HG03442 (cell line): ENCODE measurements at regions not wholly inside any gene's neighbourhood (a gene's known extent, or its start where the extent isn't known, plus 50 kb on each side); places are given as distances from the start of the nearest gene placed in this dataset.
"Not testable (repeated sequence)": the region's sequence is repeated elsewhere in the genome, so short reads cannot be mapped to it uniquely, and the experiment has no call there.

ENCODE experiments used
- ATAC-seq: cut with Tn5 transposase; IDR thresholded peaks from one replicate; pipeline ENCODE4 v1.9.1; 2021; ENCODE audit warnings: mild to moderate bottlenecking, moderate library complexity; ENCODE audit not compliant: unreplicated experiment

DNA sequence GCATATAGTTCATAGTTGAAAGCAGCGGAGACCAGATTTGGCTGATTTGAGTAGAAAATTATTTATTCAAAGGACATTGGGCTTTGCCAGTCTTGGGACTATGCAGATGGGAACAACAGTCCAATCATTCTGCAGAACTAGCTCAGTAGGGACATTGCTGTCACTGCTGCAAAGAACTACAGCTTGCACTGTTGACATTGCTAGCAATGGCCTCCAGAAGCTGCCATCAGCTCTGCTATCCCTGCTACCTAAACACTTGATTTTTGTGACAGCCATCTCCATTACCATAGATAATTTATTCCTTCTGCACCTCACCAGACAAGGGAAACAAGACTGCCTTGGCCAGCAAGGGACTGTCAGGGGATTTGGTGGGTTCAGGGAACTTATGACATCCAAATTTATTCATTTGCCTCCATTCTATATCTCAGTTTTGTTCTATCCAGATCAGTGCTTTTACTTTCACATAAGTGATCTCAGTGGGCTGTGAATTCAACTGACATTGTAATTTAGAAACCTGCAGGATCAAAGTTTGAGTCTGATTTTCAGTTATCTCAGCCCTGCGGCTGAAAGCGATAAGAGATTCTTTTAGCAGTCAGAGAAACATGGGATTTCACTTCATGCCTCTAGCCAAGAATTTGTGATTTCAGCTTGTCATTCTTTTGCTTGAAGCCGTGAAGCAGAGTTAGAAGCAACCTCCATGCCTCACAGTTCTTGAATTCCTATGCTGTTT lies 136.7 kb upstream of the FBXO33 start:
- ATAC-seq = peak; percentile 59

DNA sequence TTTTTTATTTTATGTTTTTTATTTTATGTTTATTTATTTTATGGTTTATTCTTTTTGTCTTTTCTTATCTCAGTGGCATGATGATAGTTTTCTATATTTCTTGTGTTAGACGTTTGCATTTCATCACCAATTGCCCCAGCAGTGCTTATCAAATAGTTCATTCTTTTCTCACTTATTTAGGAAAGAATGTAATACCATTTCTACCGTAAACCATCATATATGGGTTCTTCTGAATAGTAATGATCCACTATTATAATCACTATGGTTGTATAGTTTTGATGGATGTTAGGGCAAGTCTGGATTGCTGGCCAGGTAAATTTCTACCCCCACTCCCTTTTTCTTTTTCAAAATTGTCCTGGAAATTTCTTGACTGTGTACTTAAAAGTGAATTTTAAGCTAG lies 134.6 kb upstream of the FBXO33 start:
- no peak for ATAC-seq

DNA sequence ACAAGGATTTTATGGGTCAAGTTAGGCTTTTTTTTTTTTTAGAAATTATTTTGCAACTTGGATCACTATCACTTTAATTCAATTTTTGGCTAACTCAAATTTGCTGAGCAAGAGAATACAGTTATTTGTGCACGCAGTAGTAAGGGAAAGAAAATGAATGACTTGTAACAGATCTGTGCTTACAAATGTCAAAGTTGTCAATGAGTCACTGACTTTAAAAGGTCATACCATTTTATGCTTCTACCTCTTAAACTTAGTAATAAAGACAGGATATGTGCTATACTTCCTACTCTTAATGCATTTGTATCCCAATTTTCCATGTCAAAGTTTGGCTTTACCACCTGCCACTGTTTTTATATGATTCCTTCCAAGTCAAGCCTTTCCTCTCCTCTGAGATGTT lies 131.1 kb upstream of the FBXO33 start:
- ATAC-seq = no peak

DNA sequence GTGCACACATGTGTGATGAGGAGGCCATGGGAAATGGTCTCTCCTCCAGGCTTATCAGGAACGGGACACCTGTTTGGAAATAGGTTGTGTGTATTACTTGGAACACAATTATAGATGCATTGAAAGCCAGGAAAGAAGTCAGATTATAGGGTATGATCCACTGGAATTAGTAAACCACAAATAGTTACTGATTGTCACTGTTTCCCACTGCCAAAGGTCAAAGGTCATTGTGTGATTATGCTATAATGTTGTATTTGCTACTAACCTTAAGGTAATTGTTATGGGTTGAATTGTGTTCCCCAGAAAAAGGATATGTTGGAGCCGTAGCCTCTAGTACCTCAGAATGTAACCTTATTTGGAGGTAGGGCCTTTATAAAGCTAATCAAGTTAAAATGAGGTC lies 129.9 kb upstream of the FBXO33 start:
- no peak for ATAC-seq

DNA sequence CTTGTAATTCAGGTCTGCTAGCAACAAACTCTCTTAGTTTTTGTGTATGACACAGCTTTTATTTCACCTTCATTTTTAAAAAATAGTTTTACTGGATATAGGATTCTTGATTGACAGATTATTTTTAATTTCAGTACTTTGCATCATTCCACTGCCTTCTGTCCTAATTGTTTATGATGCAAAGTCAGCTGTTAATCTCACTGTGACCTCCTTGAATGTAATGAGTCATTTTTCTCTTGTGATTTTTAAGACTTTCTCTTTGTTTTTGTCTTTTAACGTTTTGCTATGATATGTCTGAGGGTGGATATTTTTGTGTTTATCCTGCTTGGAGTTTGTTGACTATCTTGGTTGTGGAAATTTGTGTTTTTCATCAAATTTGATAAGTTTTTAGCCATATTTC lies 126.3 kb upstream of the FBXO33 start:
- ATAC-seq = no peak

DNA sequence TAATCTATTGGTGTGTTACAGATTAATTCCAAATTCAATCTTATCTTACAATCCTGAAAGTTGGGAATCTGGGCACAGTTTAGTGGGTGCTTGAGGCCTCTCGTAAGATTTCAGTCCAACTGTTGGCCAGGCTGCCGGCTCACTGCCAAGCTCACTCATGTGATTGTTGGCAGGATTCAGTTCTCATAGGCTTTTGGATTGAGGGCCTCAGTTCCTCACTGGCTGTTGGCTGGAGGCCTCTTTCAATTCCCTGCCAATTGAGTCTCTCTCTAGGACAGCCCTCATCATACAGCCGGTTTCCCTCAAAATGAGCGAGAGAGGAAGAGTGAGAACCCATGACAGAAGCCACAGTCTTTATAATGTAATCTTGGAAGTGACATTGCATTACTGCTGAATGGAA lies 123.5 kb upstream of the FBXO33 start:
- ATAC-seq = no peak

DNA sequence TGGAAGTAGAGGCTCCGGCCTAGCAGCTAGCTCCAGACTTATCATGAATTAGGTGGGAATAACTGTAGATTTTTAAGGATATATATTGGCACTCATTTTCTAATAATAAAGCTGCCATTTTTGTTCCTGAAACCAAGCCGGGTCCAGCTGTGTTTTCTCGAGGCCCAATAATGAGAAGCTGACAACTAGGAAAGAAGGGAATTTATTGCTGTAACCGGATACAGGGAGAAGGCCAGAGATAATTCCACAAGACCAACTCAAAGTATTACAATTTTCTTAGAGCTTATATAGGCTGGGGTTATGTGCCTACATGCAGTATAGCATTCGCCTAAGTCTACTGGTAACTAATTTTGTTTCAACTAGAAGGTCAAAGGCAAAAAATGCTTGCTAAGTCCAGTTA lies 122.3 kb upstream of the FBXO33 start:
- no peak for ATAC-seq

DNA sequence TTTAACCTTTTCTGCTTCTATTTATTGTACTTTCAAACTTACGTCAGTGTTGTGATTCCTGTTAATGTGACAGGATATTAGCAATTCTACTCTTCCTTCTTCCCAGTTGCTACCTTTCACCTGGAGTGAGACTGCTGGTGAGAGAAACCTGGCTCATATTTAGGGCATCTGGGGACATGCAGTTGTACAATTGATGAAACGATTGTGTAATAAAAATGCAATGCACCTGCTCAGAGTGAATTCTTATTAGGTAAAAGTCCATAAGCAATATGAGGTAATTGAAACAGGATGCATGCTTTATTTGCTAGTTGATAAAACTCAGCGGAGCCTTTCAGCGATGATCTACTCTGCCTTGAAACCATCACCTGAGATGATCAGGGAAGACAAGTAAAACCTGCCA lies 116.1 kb upstream of the FBXO33 start:
- no peak for ATAC-seq

DNA sequence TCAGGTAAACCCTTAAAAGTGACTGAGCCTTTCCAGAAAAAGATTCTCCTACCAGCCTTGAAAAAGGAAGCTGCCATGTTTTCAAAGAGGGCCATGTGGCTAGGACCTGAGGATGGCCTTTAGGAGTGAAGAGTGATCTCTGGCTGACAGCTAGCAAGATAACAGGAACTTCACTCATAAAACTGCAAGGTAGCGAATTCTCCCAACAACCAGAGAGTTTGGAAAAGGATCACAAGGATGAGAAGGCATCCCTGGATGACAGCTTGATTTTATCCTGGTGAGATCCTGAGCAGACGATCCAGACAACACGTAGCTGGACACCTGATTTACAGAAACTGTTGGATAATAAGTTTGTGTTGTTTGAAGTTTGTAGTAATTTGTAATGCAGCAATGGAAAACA lies 115.6 kb upstream of the FBXO33 start:
- no peak for ATAC-seq

DNA sequence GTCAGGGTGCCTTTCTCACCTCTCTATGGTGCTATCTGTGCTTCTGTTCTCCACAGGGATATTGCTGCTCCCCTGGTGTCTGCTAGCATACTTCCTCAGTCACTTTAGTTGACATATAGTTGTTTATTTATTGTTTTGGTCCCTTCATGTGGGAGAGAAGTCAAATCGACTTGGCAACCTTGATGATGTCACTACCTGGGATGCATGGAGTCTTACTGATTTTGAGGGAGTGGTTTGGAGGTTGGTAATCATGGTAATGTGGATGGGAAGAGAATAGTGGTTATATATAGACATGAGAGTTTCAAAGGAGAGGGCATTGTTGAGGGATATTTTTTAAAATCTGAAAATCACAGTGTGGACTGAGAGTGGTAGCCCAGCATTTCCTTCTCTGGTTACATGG lies 73.6 kb upstream of the FBXO33 start:
- ATAC-seq = no peak

DNA sequence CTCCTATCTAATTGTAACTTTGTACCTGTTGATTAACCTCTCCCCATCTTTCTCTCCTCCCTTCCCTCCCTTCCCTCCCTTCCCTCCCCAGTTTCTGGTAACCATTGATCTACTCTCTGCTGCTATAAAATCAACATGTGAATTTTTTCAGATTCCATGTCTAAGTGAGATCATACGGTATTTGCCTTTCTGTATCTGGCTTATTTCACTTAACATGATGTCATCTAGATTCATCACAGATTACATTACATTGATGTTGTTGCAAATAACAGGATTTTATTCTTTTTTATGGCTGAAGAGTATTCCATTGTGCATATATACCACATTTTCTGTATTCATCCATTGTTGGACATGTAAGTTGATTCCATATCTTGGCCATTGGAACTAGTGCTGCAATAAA lies 68.0 kb upstream of the FBXO33 start:
- no peak for ATAC-seq

DNA sequence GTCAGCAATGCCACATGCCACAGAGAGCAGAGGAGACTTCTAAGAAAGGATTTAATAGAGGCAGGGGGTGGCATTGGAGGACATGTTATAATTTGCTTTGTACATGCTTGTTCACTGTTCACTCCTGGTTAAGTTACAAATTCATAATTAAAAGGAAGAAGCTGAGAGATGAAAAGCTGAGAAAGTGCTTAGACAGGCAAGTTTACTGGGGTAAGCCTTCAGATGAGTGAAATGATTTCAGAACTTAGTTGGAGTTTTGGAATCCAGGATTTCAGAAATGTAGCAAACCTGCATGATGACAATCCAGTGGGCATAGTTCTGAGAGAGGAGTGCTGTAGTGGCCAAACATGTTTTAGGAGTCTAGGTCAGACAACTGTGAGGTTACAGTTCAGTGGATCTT lies 67.3 kb upstream of the FBXO33 start:
- ATAC-seq = no peak

DNA sequence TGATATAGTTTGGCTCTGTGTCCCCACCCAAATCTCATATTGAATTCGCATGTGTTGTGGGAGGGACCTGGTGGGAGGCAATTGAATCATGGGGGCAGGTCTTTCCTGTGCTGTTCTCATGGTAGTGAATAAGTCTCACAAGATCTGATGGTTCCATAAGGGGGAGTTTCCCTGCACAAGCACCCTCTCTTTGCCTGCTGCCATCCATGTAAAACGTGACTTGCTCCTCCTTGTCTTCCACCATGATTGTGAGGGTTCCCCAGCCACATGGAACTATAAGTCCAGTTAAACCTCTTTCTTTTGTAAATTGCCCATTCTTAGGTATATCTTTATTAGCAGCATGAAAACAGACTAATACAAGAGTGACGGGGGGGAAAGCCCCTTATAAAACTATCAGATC lies 65.4 kb upstream of the FBXO33 start:
- not testable (repeated sequence) for ATAC-seq

DNA sequence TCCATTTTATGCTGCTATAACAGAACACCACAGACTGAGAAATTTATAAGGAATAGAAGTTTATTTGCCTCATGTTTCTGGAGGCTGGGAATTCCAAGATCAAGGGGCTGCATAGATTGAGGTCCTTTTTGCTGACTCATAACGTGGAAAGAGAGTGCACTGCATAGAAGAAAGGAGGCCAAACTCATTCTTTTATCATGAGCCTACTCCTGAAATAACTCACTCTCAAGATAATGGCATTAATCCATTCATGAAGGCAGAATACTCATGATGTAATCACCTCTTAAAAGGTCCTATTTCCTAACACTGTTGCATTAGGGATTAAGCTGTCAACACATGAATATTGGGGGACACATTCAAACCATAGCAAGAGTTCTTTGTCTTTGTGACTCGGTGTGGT lies 60.0 kb upstream of the FBXO33 start:
- no peak for ATAC-seq

DNA sequence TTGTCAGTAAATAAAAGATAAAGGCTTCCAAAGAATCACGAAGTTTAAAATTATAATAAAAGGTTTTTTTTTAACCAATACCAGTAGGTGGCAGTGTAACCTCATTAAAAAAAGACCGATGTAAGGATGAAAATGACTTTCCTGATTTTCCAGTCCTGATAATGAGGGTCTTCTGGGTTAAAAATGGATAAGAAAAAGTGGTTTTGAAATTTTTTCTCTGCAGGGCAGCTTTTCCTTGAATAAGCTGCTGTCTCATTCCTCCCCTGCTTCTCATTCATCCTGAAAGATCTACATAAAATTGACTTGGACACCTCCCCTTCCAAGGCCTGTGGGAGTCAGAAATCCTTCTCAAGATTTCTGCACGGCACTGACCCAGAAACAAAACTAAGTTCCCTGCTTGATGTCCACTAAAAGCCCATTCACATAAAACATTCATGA lies 58.9 kb upstream of the FBXO33 start:
- ATAC-seq = no peak

DNA sequence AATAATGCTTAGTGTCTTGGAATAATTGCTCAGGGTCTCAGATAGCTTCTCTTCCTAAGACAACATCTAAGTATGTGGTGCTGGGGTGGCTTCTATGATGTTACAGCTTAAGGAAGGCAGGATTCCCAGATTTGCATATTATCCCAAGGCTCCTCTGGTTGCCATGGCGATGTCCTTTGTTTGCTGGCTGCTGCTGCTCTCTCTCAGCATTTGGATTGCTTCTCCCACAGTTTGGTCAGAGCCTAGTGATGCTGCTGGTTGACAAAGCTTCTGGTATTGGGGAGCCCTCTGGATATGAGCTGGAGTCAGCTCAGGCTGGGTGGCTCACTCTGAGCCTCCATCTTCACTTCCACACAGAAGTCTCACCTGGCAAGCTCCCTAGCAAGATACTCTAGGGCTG lies 56.4 kb upstream of the FBXO33 start:
- no peak for ATAC-seq

DNA sequence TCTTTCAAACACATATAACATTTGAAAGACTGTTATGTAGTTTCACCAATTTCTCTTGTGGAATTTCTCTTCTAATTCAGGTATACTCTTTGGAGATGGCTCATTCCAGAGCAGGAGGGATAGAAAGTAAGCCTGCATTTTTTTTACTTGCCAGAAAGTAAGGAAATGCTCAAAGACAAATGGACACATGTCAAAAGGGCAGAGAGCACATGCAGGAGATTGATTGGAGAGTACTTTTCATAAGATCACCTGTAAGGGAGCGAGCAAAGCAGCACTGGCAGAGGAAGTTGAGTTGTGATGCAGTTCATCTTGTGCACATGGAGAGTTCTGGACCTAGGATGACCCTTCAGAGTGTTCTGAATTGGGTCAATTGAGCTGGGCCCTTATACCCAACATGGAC lies 51.4 kb upstream of the FBXO33 start:
- ATAC-seq = no peak
